BLaER1 treated with 17β-estradiol and CSF1 and Interleukin-3, amounts not matched to agents 10 nM and 100 nM (cell line): ENCODE measurements at regions not wholly inside any gene's neighbourhood (a gene's known extent, or its start where the extent isn't known, plus 50 kb on each side); places are given as distances from the start of the nearest gene placed in this dataset.

Experiments used
- H3K27ac ChIP-seq, 11 experiments: shearing (Covaris generic); formaldehyde crosslinking; 2 replicates each; pipeline ENCODE4 v1.8.1; 2022
- H3K27me3 ChIP-seq, 11 experiments: shearing (Covaris generic); formaldehyde crosslinking; 2 replicates each; pipeline ENCODE4 v1.8.1; 2022
- H3K36me3 ChIP-seq, 11 experiments: shearing (Covaris generic); formaldehyde crosslinking; 2 replicates each; pipeline ENCODE4 v1.8.1; 2022
- H3K4me1 ChIP-seq, 10 experiments: shearing (Covaris generic); formaldehyde crosslinking; 2 replicates each; pipeline ENCODE4 v1.8.1; 2022
- H3K4me2 ChIP-seq, 11 experiments: shearing (Covaris generic); formaldehyde crosslinking; 2 replicates each; pipeline ENCODE4 v1.8.1; 2022
- H3K4me3 ChIP-seq, 10 experiments: shearing (Covaris generic); formaldehyde crosslinking; 2 replicates each; pipeline ENCODE4 v1.8.1; 2022
- H3K9ac ChIP-seq, 11 experiments: shearing (Covaris generic); formaldehyde crosslinking; 2 replicates each; pipeline ENCODE4 v1.8.1; 2022
- H3K9me3 ChIP-seq, 11 experiments: shearing (Covaris generic); formaldehyde crosslinking; replicated peaks in 1 of 11; 2 replicates each; pipeline ENCODE4 v1.8.1; 2022
- H4K20me1 ChIP-seq, 11 experiments: shearing (Covaris generic); formaldehyde crosslinking; 2 replicates each; pipeline ENCODE4 v1.8.1; 2022
- Cebpa-rat ChIP-seq, 11 experiments: shearing (Covaris generic); IDR thresholded peaks; 2 replicates each; pipeline ENCODE4 v1.8.1; 2022

GRCh38 chr5:143678148-143678905 is 133.6 kb upstream of the HMHB1 start:
- no peak overlapping the region for H3K9ac ChIP-seq
- no peak overlapping the region for H3K4me2 ChIP-seq
- no peaks in the 10 kb centered on the region for H3K4me1 ChIP-seq
- no peak overlapping the region for H3K4me3 ChIP-seq
- H3K36me3 ChIP-seq = no peaks in the 10 kb centered on the region
- TF ChIP-seq Cebpa-rat (IDR thresholded peaks at IDR 0.05) = no peak
- no peak overlapping the region for H3K27ac ChIP-seq
- no peaks in the 10 kb centered on the region for H3K27me3 ChIP-seq
- no peaks in the 10 kb centered on the region for H4K20me1 ChIP-seq
- no peaks in the 10 kb centered on the region; a peak in 1 of 22 replicates for H3K9me3 ChIP-seq

GRCh38 chr5:143677403-143677802 is 134.6 kb upstream of the HMHB1 start:
- Histone ChIP-seq H3K27ac (no peak overlapping the region), H3K4me1 (no peaks in the 10 kb centered on the region), H3K36me3 (no peaks in the 10 kb centered on the region), H3K4me3 (no peak overlapping the region), H3K27me3 (no peaks in the 10 kb centered on the region), H3K4me2 (no peak overlapping the region), H3K9ac (no peak overlapping the region), H4K20me1 (no peaks in the 10 kb centered on the region), H3K9me3 (no peaks in the 10 kb centered on the region; a peak in 1 of 22 replicates)
- TF ChIP-seq Cebpa-rat (IDR thresholded peaks at IDR 0.05) = no peak

GRCh38 chr5:143676802-143677201 is 135.2 kb upstream of the HMHB1 start:
- Histone ChIP-seq H4K20me1 (no peaks in the 10 kb centered on the region), H3K9ac (no peak overlapping the region), H3K36me3 (no peaks in the 10 kb centered on the region), H3K27ac (no peak overlapping the region), H3K4me2 (no peak overlapping the region), H3K4me3 (no peak overlapping the region), H3K27me3 (no peaks in the 10 kb centered on the region), H3K9me3 (no peaks in the 10 kb centered on the region; a peak in 1 of 22 replicates), H3K4me1 (no peaks in the 10 kb centered on the region)
- TF ChIP-seq Cebpa-rat (IDR thresholded peaks at IDR 0.05) = no peak

GRCh38 chr5:143674469-143674786 is 137.5 kb upstream of the HMHB1 start:
- H3K9ac ChIP-seq = no peak overlapping the region
- no peaks in the 10 kb centered on the region for H3K27me3 ChIP-seq
- no peak overlapping the region for H3K4me3 ChIP-seq
- TF ChIP-seq Cebpa-rat (IDR thresholded peaks at IDR 0.05) = no peak
- no peak overlapping the region for H3K4me2 ChIP-seq
- H3K9me3 ChIP-seq = peaks cover 0 to 10% (median 8%) of the 10 kb centered on the region in 11 experiments; a peak in 11 of 22 replicates
- peaks cover 0 to 7% (median 2%) of the 10 kb centered on the region in 10 experiments; a peak in 6 of 20 replicates for H3K4me1 ChIP-seq
- no peak overlapping the region for H3K27ac ChIP-seq
- H3K36me3 ChIP-seq = no peaks in the 10 kb centered on the region
- no peaks in the 10 kb centered on the region for H4K20me1 ChIP-seq

GRCh38 chr5:143673676-143674468 is 138.1 kb upstream of the HMHB1 start:
- Histone ChIP-seq H3K4me2 (no peak overlapping the region), H3K9ac (no peak overlapping the region), H3K27ac (no peak overlapping the region), H4K20me1 (no peaks in the 10 kb centered on the region), H3K27me3 (no peaks in the 10 kb centered on the region), H3K9me3 (peaks cover 0 to 10% (median 8%) of the 10 kb centered on the region in 11 experiments; a peak in 11 of 22 replicates), H3K4me1 (peaks cover 0 to 12% (median 4%) of the 10 kb centered on the region in 10 experiments; a peak in 6 of 20 replicates), H3K36me3 (no peaks in the 10 kb centered on the region), H3K4me3 (no peak overlapping the region)
- no peak for TF ChIP-seq Cebpa-rat (IDR thresholded peaks at IDR 0.05)

GRCh38 chr5:143672806-143673205 is 139.2 kb upstream of the HMHB1 start:
- no peaks in the 10 kb centered on the region for H3K27me3 ChIP-seq
- no peak overlapping the region for H3K4me2 ChIP-seq
- no peak overlapping the region for H3K27ac ChIP-seq
- no peaks in the 10 kb centered on the region for H4K20me1 ChIP-seq
- H3K9ac ChIP-seq = no peak overlapping the region
- H3K9me3 ChIP-seq = peaks cover 0 to 10% (median 8%) of the 10 kb centered on the region in 11 experiments; a peak in 11 of 22 replicates
- H3K4me3 ChIP-seq = no peak overlapping the region
- TF ChIP-seq Cebpa-rat (IDR thresholded peaks at IDR 0.05) = no peak
- peaks cover 0 to 12% (median 4%) of the 10 kb centered on the region in 10 experiments; a peak in 6 of 20 replicates for H3K4me1 ChIP-seq
- no peaks in the 10 kb centered on the region for H3K36me3 ChIP-seq

- no peak for TF ChIP-seq Cebpa-rat (IDR thresholded peaks at IDR 0.05)
- Histone ChIP-seq H3K27ac (no peak overlapping the region), H3K4me1 (peaks cover 0 to 16% (median 5%) of the 10 kb centered on the region in 10 experiments; a peak in 8 of 20 replicates), H3K9me3 (peaks cover 0 to 10% (median 8%) of the 10 kb centered on the region in 11 experiments; a peak in 11 of 22 replicates), H3K27me3 (no peaks in the 10 kb centered on the region), H3K9ac (no peak overlapping the region), H3K4me3 (no peak overlapping the region), H3K4me2 (no peak overlapping the region), H4K20me1 (no peaks in the 10 kb centered on the region), H3K36me3 (no peaks in the 10 kb centered on the region)
Observed at GRCh38 chr5:143671674-143672569, 140.0 kb upstream of the HMHB1 start.

GRCh38 chr5:143671021-143671420 is 140.9 kb upstream of the HMHB1 start:
- TF ChIP-seq Cebpa-rat (IDR thresholded peaks at IDR 0.05) = no peak

More at GRCh38 chr5:143671021-143671420, 140.9 kb upstream of the HMHB1 start:
- no peak overlapping the region for H3K9ac ChIP-seq
- peaks cover 0 to 10% (median 8%) of the 10 kb centered on the region in 11 experiments; a peak in 11 of 22 replicates for H3K9me3 ChIP-seq
- no peaks in the 10 kb centered on the region for H3K27me3 ChIP-seq
- H4K20me1 ChIP-seq = no peaks in the 10 kb centered on the region
- H3K4me1 ChIP-seq = peaks cover 0 to 25% (median 13%) of the 10 kb centered on the region in 10 experiments; a peak in 17 of 20 replicates
- no peak overlapping the region for H3K4me3 ChIP-seq
- no peaks in the 10 kb centered on the region for H3K36me3 ChIP-seq
- H3K27ac ChIP-seq = no peak overlapping the region
- H3K4me2 ChIP-seq = no peak overlapping the region
